ENCODE measurements at regions not wholly inside any gene's neighbourhood (a gene's known extent, or its start where the extent isn't known, plus 50 kb on each side); places are given as distances from the start of the nearest gene placed in this dataset.

DNA sequence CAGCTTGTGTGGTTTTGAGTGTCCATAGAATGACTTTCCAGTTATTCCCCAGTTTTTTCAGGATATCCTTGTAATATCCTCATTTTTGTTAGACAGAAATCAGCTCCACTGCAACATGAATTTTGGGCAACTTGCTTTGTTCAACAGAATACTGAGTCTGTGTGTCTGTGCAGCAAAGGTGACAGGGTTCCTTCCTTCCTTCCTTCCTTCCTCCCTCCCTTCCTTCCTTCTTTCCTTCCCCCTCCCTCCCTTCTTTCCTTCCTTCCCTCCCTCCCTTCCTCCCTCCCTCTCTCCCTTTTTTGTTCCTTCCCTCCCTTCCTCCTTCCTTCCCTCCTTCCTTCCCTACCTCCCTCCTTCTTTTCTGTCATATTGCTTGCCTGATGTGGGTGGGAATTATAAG, 496.5 kb downstream of the EPM2A start:
- no peak overlapping the region for H2BK120ac ChIP-seq (ENCODE audit: low read depth, low read length, poor library complexity, severe bottlenecking)

More for the DNA sequence above, 496.5 kb downstream of the EPM2A start:
- Histone ChIP-seq H3K79me1 (ENCODE audit: insufficient read depth, low read depth, low read length, poor library complexity, severe bottlenecking) (no peaks in the 10 kb centered on the region), H2BK5ac (ENCODE audit: insufficient read length, low read length) (no peak overlapping the region), H4K5ac (ENCODE audit: insufficient read length, low read depth, low read length) (no peak overlapping the region), H3K27ac (ENCODE audit: insufficient read length, low read depth, low read length) (no peak overlapping the region), H3K4me2 (ENCODE audit: insufficient read depth, insufficient read length, low read length) (no peak overlapping the region), H3K79me2 (ENCODE audit: insufficient read depth, low read length) (no peaks in the 10 kb centered on the region), H3K4me1 (ENCODE audit: insufficient read depth, low read length) (no peaks in the 10 kb centered on the region), H3K23me2 (ENCODE audit: insufficient read length, low read depth, low read length, poor library complexity, severe bottlenecking) (no peaks in the 10 kb centered on the region), H2BK20ac (ENCODE audit: low read depth, low read length, poor library complexity, severe bottlenecking) (no peak overlapping the region), H4K91ac (ENCODE audit: insufficient read length, low read depth, low read length) (no peak overlapping the region), H4K8ac (replicated peaks; ENCODE audit: insufficient read length, low read depth, low read length) (no peak overlapping the region), H2AFZ (ENCODE audit: low read length) (no peak overlapping the region), H3T11ph (ENCODE audit: low read length) (no peak overlapping the region), H3K27me3 (ENCODE audit: insufficient read depth, low read length) (no peaks in the 10 kb centered on the region), H2BK12ac (ENCODE audit: insufficient read length, low read depth, low read length) (no peak overlapping the region), H2AK5ac (ENCODE audit: insufficient read length, low read length) (no peak overlapping the region), H3K56ac (ENCODE audit: insufficient read length, low read depth, low read length) (no peak overlapping the region), H3K14ac (ENCODE audit: insufficient read depth, low read length) (no peak overlapping the region), H3K9me3 (ENCODE audit: control insufficient read depth, low read depth, low read length) (no peaks in the 10 kb centered on the region), H4K20me1 (ENCODE audit: control insufficient read depth, insufficient read depth, insufficient read length) (no peaks in the 10 kb centered on the region), H3K18ac (ENCODE audit: insufficient read length, low read depth, low read length) (no peak overlapping the region), H3K9ac (ENCODE audit: extremely low read depth, insufficient read length, low read length) (no peak overlapping the region), H3K4ac (ENCODE audit: low read depth, low read length) (no peak overlapping the region), H2BK15ac (ENCODE audit: low read depth, low read length) (no peak overlapping the region), H3K23ac (ENCODE audit: insufficient read length, low read depth, low read length) (no peak overlapping the region)
- Mint-ChIP-seq H3K27ac (no peak overlapping the region), H3K36me3 (ENCODE audit: insufficient read depth in 1 of 3, low read depth in 3 of 3) (peaks cover 3 to 20% (median 6%) of the 10 kb centered on the region in 3 experiments; a peak in 5 of 7 replicates), H3K4me3 (no peak overlapping the region), H3K9me3 (peaks cover 4 to 9% of the 10 kb centered on the region in 2 experiments; a peak in 4 of 5 replicates), H3K4me1 (peaks cover 11 to 13% of the 10 kb centered on the region in 2 experiments), H3K27me3 (ENCODE audit: low read depth) (0 out of 2 replicates have a peak, but pooled peaks cover 2% of the 10 kb centered on the region)
- TF ChIP-seq, protein P1, sequence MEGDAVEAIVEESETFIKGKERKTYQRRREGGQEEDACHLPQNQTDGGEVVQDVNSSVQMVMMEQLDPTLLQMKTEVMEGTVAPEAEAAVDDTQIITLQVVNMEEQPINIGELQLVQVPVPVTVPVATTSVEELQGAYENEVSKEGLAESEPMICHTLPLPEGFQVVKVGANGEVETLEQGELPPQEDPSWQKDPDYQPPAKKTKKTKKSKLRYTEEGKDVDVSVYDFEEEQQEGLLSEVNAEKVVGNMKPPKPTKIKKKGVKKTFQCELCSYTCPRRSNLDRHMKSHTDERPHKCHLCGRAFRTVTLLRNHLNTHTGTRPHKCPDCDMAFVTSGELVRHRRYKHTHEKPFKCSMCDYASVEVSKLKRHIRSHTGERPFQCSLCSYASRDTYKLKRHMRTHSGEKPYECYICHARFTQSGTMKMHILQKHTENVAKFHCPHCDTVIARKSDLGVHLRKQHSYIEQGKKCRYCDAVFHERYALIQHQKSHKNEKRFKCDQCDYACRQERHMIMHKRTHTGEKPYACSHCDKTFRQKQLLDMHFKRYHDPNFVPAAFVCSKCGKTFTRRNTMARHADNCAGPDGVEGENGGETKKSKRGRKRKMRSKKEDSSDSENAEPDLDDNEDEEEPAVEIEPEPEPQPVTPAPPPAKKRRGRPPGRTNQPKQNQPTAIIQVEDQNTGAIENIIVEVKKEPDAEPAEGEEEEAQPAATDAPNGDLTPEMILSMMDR (conservative IDR thresholded peaks at IDR 0.05) = no peak
- DNase-seq = no peak

Measured in H9 (cell line).